Muscle of leg (tissue), 3 donors: ENCODE measurements at regions not wholly inside any gene's neighbourhood (a gene's known extent, or its start where the extent isn't known, plus 50 kb on each side); places are given as distances from the start of the nearest gene placed in this dataset.
A peak's percentile ranks its signal among the peaks of the same experiment; 100 is the strongest.

Source experiments
- DNase-seq: peaks from one replicate; pipeline ENCODE4 v3.0.0; 2013
- H3K27ac ChIP-seq: one replicate; pipeline ENCODE4 v1.5.1; 2013; ENCODE audit warnings: mild to moderate bottlenecking, low read length, control low read depth
- H3K27me3 ChIP-seq: one replicate; pipeline ENCODE4 v1.6.1; 2013; ENCODE audit warnings: low read length; ENCODE audit not compliant: control insufficient read depth, insufficient read depth
- H3K36me3 ChIP-seq: one replicate; pipeline ENCODE4 v1.6.1; 2013; ENCODE audit warnings: low read length; ENCODE audit not compliant: control insufficient read depth, insufficient read depth
- H3K4me1 ChIP-seq: one replicate; pipeline ENCODE4 v1.6.1; 2013; ENCODE audit warnings: low read length; ENCODE audit not compliant: control insufficient read depth, insufficient read depth
- H3K4me3 ChIP-seq: one replicate; pipeline ENCODE4 v1.5.1; 2013; ENCODE audit warnings: low read length, control low read depth
- H3K9me3 ChIP-seq: replicated peaks from 2 replicates; pipeline ENCODE4 v1.6.1; 2013; ENCODE audit warnings: low read depth, low read length; ENCODE audit not compliant: control insufficient read depth
- WGBS: methylation state at CpG from one replicate; pipeline ENCODE4 v1.1.5; 2013; ENCODE audit warnings: missing lambda C conversion rate; ENCODE audit not compliant: insufficient coverage; 5-methylcytosine and 5-hydroxymethylcytosine counted together

GRCh38 chr21:38556390-38556789 is 58.1 kb upstream of the ERG start:
- H3K27me3 ChIP-seq: no peaks in the 10 kb centered on the region
- H3K4me3 ChIP-seq: no peak overlapping the region
- no peaks in the 10 kb centered on the region for H3K9me3 ChIP-seq
- H3K36me3 ChIP-seq: no peaks in the 10 kb centered on the region
- H3K27ac ChIP-seq: no peak overlapping the region
- H3K4me1 ChIP-seq: no peaks in the 10 kb centered on the region
- no peak for DNase-seq

DNA sequence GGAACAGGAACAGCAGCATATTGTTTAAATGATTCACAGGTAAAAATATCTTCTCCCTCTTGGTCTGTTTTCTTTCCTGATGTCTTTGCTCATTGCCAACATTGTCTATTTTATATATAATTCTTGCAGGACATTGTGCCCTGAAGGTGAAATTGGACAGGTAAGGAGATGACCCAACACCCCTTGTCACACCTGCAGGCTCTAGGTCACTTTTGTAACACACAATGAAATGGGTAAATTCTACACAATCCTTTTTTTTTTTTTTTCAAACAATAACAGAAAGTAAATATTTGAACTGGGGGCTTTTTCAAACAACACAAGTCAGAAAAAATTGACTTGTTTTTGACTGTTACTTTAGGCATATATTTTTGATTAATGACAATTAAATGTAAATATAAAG is 62.9 kb upstream of the ERG start:
- no peak overlapping the region for H3K4me3 ChIP-seq
- no peaks in the 10 kb centered on the region for H3K36me3 ChIP-seq
- H3K4me1 ChIP-seq: no peaks in the 10 kb centered on the region
- DNase-seq: no peak
- peaks cover 2% of the 10 kb centered on the region for H3K27me3 ChIP-seq
- no peaks in the 10 kb centered on the region for H3K9me3 ChIP-seq
- H3K27ac ChIP-seq: no peak overlapping the region

GRCh38 chr21:38561613-38562581 is 63.6 kb upstream of the ERG start:
- no peaks in the 10 kb centered on the region for H3K36me3 ChIP-seq
- peaks cover 2% of the 10 kb centered on the region for H3K4me1 ChIP-seq
- peaks cover 2% of the 10 kb centered on the region for H3K27me3 ChIP-seq
- H3K9me3 ChIP-seq: no peaks in the 10 kb centered on the region
- no peak overlapping the region for H3K4me3 ChIP-seq
- 71% methylated on average over 1 of the region's 7 CpGs for WGBS
- peak; percentile 72 for DNase-seq
- no peak overlapping the region for H3K27ac ChIP-seq

DNA sequence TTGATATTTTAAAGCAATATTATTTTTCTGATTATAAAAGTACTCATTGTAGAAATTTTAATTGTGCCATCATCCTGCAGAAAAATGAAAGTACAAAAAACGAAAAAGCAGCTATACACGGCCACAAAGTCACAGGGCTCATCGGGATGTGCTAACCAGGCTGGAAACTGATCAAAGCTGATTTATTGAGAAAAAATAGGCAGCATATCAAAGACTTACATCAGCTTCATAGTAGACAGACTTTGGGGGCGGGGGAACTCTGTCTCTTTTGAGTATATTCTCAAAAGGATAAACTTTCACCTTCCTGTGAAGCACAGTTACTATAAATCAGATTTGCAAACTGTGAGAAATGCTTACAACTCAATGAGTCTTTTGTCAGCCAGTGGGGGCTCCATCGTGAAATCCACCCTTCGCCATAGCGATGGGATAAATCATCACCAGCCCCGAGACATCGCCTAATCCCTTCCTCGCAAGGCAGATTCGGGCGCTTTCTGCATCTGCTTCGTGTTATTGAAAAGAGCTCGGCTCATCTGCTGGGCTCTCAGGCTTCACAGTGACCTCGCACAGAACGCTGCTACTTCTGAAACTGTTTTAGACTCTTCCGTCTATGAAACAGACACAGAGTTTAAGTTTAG is 69.2 kb upstream of the ERG start:
- peak; percentile 72 for DNase-seq
- H3K36me3 ChIP-seq: no peaks in the 10 kb centered on the region
- H3K4me1 ChIP-seq: peaks cover 12% of the 10 kb centered on the region
- H3K27me3 ChIP-seq: peaks cover 2% of the 10 kb centered on the region
- peak overlapping the region; percentile 22 for H3K4me3 ChIP-seq
- WGBS: 23% methylated on average over 15 of the region's 17 CpGs
- no peaks in the 10 kb centered on the region for H3K9me3 ChIP-seq
- H3K27ac ChIP-seq: peak overlapping the region; percentile 29

GRCh38 chr21:38567970-38568360 is 69.7 kb upstream of the ERG start:
- Histone ChIP-seq H3K4me3 (peak overlapping the region; percentile 22), H3K36me3 (no peaks in the 10 kb centered on the region), H3K4me1 (peaks cover 12% of the 10 kb centered on the region), H3K27ac (peak overlapping the region; percentile 29), H3K9me3 (no peaks in the 10 kb centered on the region), H3K27me3 (peaks cover 2% of the 10 kb centered on the region)
- no peak for DNase-seq
- WGBS: 33% methylated on average over 3 of the region's 7 CpGs

GRCh38 chr21:38569733-38570132 is 71.5 kb upstream of the ERG start:
- no CpG with 5 or more reads among the region's 1 CpG for WGBS

DNA sequence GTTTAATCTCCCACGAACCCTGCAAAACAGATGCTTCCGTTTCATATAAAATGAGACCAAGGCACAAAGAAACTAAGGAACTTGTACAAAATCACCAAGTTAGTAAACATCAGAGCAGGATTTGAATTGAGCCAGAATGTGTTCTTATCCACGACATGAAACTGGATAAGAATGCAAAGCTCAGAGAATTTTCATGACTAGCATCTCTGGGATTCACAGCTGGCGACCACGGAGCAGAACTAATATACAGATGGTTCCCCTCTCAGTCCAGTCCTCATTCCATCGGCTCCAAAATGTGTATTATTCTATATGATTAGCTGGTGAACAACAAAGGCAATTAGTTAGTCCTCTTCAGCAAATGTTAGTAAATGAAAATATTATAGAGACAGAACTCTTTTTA is 72.3 kb upstream of the ERG start:
- H3K9me3 ChIP-seq: no peaks in the 10 kb centered on the region
- WGBS: 30% methylated on average over 2 of the region's 6 CpGs
- DNase-seq: no peak
- no peaks in the 10 kb centered on the region for H3K36me3 ChIP-seq
- no peak overlapping the region for H3K4me3 ChIP-seq
- H3K27ac ChIP-seq: no peak overlapping the region
- H3K27me3 ChIP-seq: no peaks in the 10 kb centered on the region
- peaks cover 12% of the 10 kb centered on the region for H3K4me1 ChIP-seq

More at GRCh38 chr21:38569733-38570132, 71.5 kb upstream of the ERG start:
- Histone ChIP-seq H3K27me3 (peaks cover 2% of the 10 kb centered on the region), H3K4me1 (peaks cover 12% of the 10 kb centered on the region), H3K27ac (no peak overlapping the region), H3K9me3 (no peaks in the 10 kb centered on the region), H3K36me3 (no peaks in the 10 kb centered on the region), H3K4me3 (no peak overlapping the region)
- DNase-seq: no peak

- no CpG with 5 or more reads among the region's 9 CpGs for WGBS
- no peak overlapping the region for H3K27ac ChIP-seq
- peaks cover 4% of the 10 kb centered on the region for H3K4me1 ChIP-seq
- H3K4me3 ChIP-seq: no peak overlapping the region
- no peaks in the 10 kb centered on the region for H3K9me3 ChIP-seq
- no peak for DNase-seq
- H3K36me3 ChIP-seq: no peaks in the 10 kb centered on the region
- no peaks in the 10 kb centered on the region for H3K27me3 ChIP-seq
Observed at GRCh38 chr21:38574895-38575575, 76.8 kb upstream of the ERG start.

- DNase-seq: no peak
- Histone ChIP-seq H3K36me3 (no peaks in the 10 kb centered on the region), H3K27me3 (no peaks in the 10 kb centered on the region), H3K4me3 (no peak overlapping the region), H3K27ac (no peak overlapping the region), H3K4me1 (peaks cover 4% of the 10 kb centered on the region), H3K9me3 (no peaks in the 10 kb centered on the region)
- 93% methylated on average over 3 of the region's 5 CpGs for WGBS
Observed at GRCh38 chr21:38577887-38578286, 79.6 kb upstream of the ERG start.
